Right atrium auricular region (tissue), 2 donors: ENCODE measurements at regions not wholly inside any gene's neighbourhood (a gene's known extent, or its start where the extent isn't known, plus 50 kb on each side); places are given as distances from the start of the nearest gene placed in this dataset.

ENCODE experiments used
- DNase-seq: peaks from one replicate; pipeline ENCODE4 v3.0.0-alpha.2; 2019; ENCODE audit warnings: low spot score
- H3K27ac ChIP-seq, 2 donors: fragments of 200-600 bp; sonication (generic); 1 replicate in 1 of 2; 2 replicates in 1 of 2; pipeline ENCODE4 v1.5.1; 2016 to 2019
- H3K27me3 ChIP-seq, 2 donors: fragments of 200-600 bp; sonication (generic); one replicate each; pipeline versions ENCODE4 v1.5.1 to v1.6.0; 2017 to 2019
- H3K36me3 ChIP-seq: fragments of 200-600 bp; sonication (generic); one replicate; pipeline ENCODE4 v1.5.1; 2016
- H3K4me1 ChIP-seq, 2 donors: fragments of 200-600 bp; sonication (generic); one replicate each; pipeline versions ENCODE4 v1.5.1 to v1.6.0; 2017 to 2019
- H3K4me3 ChIP-seq, 2 donors: fragments of 200-600 bp; sonication (generic); 1 replicate in 1 of 2; 2 replicates in 1 of 2; pipeline ENCODE4 v1.5.1; 2017 to 2019; ENCODE audit warnings: mild to moderate bottlenecking in 1 of 2, moderate library complexity in 1 of 2
- H3K9me3 ChIP-seq, 2 donors: fragments of 200-600 bp; sonication (generic); one replicate each; pipeline ENCODE4 v1.5.1; 2019
- TF ChIP-seq, protein P1 (sequence below), 2 donors: fragments of 200-600 bp; sonication (generic); IDR thresholded peaks; one replicate each; pipeline ENCODE4 v1.5.1; 2019; ENCODE audit warnings: antibody characterized with exemption in 2 of 2

GRCh38 chr15:38975282-38975990 lies 410.8 kb upstream of the RASGRP1 start:
- H3K4me3 ChIP-seq, result no peak overlapping the region
- no peaks in the 10 kb centered on the region for H3K36me3 ChIP-seq
- H3K27ac ChIP-seq, result no peak overlapping the region
- H3K9me3 ChIP-seq, result peaks cover 0 to 9% of the 10 kb centered on the region in 2 donors
- DNase-seq, result no peak
- H3K27me3 ChIP-seq, result no peaks in the 10 kb centered on the region
- TF ChIP-seq, protein P1, sequence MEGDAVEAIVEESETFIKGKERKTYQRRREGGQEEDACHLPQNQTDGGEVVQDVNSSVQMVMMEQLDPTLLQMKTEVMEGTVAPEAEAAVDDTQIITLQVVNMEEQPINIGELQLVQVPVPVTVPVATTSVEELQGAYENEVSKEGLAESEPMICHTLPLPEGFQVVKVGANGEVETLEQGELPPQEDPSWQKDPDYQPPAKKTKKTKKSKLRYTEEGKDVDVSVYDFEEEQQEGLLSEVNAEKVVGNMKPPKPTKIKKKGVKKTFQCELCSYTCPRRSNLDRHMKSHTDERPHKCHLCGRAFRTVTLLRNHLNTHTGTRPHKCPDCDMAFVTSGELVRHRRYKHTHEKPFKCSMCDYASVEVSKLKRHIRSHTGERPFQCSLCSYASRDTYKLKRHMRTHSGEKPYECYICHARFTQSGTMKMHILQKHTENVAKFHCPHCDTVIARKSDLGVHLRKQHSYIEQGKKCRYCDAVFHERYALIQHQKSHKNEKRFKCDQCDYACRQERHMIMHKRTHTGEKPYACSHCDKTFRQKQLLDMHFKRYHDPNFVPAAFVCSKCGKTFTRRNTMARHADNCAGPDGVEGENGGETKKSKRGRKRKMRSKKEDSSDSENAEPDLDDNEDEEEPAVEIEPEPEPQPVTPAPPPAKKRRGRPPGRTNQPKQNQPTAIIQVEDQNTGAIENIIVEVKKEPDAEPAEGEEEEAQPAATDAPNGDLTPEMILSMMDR (IDR thresholded peaks at IDR 0.05), result no peak
- H3K4me1 ChIP-seq, result no peaks in the 10 kb centered on the region

DNA sequence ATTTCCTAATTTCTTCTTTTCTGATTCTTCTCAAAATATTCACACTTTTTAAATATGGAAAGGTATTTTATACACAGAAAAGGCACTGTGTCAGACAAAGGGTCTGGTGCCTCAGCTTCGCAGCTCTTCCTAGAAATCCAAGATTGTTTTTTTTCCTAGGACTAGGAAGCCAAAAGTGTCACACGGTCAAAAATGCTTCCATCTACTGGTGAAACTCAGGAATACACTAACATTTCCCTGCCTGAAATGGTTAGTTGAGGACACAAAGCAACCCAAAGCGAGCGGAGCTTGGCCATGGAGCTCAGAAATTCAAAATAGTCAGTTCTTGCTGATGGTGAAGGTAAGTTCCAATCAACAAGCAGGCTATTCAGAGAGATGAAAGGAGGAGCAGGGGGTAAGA lies 426.5 kb upstream of the RASGRP1 start:
- DNase-seq, result no peak
- peaks cover 0 to 38% of the 10 kb centered on the region in 2 donors for H3K4me1 ChIP-seq
- H3K36me3 ChIP-seq, result no peaks in the 10 kb centered on the region
- no peaks in the 10 kb centered on the region for H3K27me3 ChIP-seq
- H3K9me3 ChIP-seq, result no peaks in the 10 kb centered on the region
- H3K4me3 ChIP-seq, result no peak overlapping the region
- TF ChIP-seq, protein P1 (IDR thresholded peaks at IDR 0.05), result peak in 1 of 2 donors; percentile 63
- peak overlapping the region; percentile 1 to 57 for H3K27ac ChIP-seq

GRCh38 chr15:38991701-38992100 lies 427.1 kb upstream of the RASGRP1 start:
- peak overlapping the region; percentile 1 to 57 for H3K27ac ChIP-seq
- no peaks in the 10 kb centered on the region for H3K9me3 ChIP-seq
- no peaks in the 10 kb centered on the region for H3K27me3 ChIP-seq
- H3K4me1 ChIP-seq, result peaks cover 0 to 44% of the 10 kb centered on the region in 2 donors
- TF ChIP-seq, protein P1 (IDR thresholded peaks at IDR 0.05), result no peak
- no peak for DNase-seq
- H3K36me3 ChIP-seq, result no peaks in the 10 kb centered on the region
- no peak overlapping the region for H3K4me3 ChIP-seq

- TF ChIP-seq, protein P1 (IDR thresholded peaks at IDR 0.05), result no peak
- no peaks in the 10 kb centered on the region for H3K9me3 ChIP-seq
- peaks cover 0 to 48% of the 10 kb centered on the region in 2 donors for H3K4me1 ChIP-seq
- no peaks in the 10 kb centered on the region for H3K27me3 ChIP-seq
- H3K36me3 ChIP-seq, result no peaks in the 10 kb centered on the region
- no peak for DNase-seq
- peak overlapping the region in 1 of 2 donors; percentile 57 for H3K27ac ChIP-seq
- H3K4me3 ChIP-seq, result no peak overlapping the region
Observed at GRCh38 chr15:38992506-38992905, 427.9 kb upstream of the RASGRP1 start.

DNA sequence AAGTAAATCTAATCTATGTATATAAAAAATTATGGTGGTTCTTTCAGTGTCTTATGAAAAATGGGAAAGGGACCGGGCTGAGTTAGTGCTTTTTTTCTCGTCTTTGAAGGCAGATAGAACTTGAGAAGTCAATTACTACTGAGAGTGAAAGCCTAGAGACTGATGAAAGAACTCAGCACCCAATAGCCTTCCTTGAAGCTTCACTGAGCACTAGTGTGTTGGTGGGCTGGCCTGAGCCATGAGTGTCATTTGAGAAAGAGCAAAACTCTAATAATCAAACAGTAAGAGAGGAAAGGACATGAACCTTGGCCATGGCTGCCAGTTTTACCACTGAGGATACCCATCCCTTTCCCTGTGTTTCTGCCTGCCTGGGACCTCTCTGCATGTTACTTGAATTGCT lies 428.3 kb upstream of the RASGRP1 start:
- TF ChIP-seq, protein P1 (IDR thresholded peaks at IDR 0.05), result no peak
- no peaks in the 10 kb centered on the region for H3K36me3 ChIP-seq
- H3K9me3 ChIP-seq, result no peaks in the 10 kb centered on the region
- no peaks in the 10 kb centered on the region for H3K27me3 ChIP-seq
- no peak for DNase-seq
- H3K27ac ChIP-seq, result peak overlapping the region in 1 of 2 donors; percentile 57
- peaks cover 0 to 48% of the 10 kb centered on the region in 2 donors for H3K4me1 ChIP-seq
- H3K4me3 ChIP-seq, result no peak overlapping the region

DNA sequence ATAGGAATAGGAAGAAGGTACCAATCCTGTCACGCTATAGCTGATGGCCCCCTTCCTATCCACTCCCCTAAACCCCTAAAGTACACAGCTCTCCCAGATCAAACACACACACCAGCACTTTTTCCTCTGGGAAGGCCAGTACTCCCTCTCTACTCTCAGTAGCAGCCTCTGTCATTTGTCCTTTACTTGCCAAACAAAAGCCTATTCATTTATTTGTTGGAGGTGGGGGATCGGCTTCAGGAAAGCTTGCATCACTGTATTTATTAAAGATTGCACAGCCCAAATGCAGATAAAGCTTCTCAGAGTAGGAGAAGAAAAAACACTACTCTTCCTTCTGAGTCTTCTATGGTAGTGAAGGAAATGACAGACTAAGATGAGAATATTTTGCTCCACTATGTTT lies 429.7 kb upstream of the RASGRP1 start:
- peaks cover 0 to 48% of the 10 kb centered on the region in 2 donors for H3K4me1 ChIP-seq

More for the DNA sequence above, 429.7 kb upstream of the RASGRP1 start:
- Histone ChIP-seq H3K27me3 (no peaks in the 10 kb centered on the region), H3K27ac (no peak overlapping the region), H3K4me3 (no peak overlapping the region), H3K9me3 (no peaks in the 10 kb centered on the region), H3K36me3 (no peaks in the 10 kb centered on the region)
- no peak for DNase-seq
- TF ChIP-seq, protein P1 (IDR thresholded peaks at IDR 0.05), result no peak
